Trophoblast cell (in vitro differentiated cells and primary cell): ENCODE measurements at regions not wholly inside any gene's neighbourhood (a gene's known extent, or its start where the extent isn't known, plus 50 kb on each side); places are given as distances from the start of the nearest gene placed in this dataset.

Experiments
- DNase-seq, 2 donors: peaks; one replicate each; pipeline ENCODE4 v3.0.0-alpha.2; 2016
- H2AFZ ChIP-seq: 2 replicates; pipeline ENCODE4 v1.6.1; 2013; ENCODE audit warnings: low read length, moderate library complexity, mild to moderate bottlenecking; ENCODE audit not compliant: insufficient read depth, poor library complexity
- H2AK5ac ChIP-seq: 2 replicates; pipeline ENCODE4 v1.6.1; 2013; ENCODE audit warnings: mild to moderate bottlenecking, low read length
- H2BK120ac ChIP-seq: 2 replicates; pipeline ENCODE4 v1.6.1; 2013; ENCODE audit warnings: low read length, mild to moderate bottlenecking, moderate library complexity; ENCODE audit not compliant: insufficient read depth, poor library complexity
- H2BK12ac ChIP-seq: 2 replicates; pipeline ENCODE4 v1.6.1; 2013; ENCODE audit warnings: mild to moderate bottlenecking, low read length, moderate library complexity
- H2BK5ac ChIP-seq: 2 replicates; pipeline ENCODE4 v1.6.1; 2013; ENCODE audit warnings: low read length, low read depth, moderate library complexity, mild to moderate bottlenecking; ENCODE audit not compliant: poor library complexity
- H3K14ac ChIP-seq: 2 replicates; pipeline ENCODE4 v1.6.1; 2013; ENCODE audit warnings: mild to moderate bottlenecking, low read length
- H3K18ac ChIP-seq: 2 replicates; pipeline ENCODE4 v1.6.1; 2013; ENCODE audit warnings: mild to moderate bottlenecking, low read length
- H3K23ac ChIP-seq: 2 replicates; pipeline ENCODE4 v1.6.1; 2013; ENCODE audit warnings: low read length
- H3K27ac ChIP-seq: 2 replicates; pipeline ENCODE4 v1.5.1; 2013; ENCODE audit warnings: low read depth, mild to moderate bottlenecking, inconsistent platforms, low read length, moderate library complexity
- H3K27me3 ChIP-seq: 2 replicates; pipeline ENCODE4 v1.6.1; 2013; ENCODE audit warnings: inconsistent platforms, mild to moderate bottlenecking, low read length, moderate library complexity; ENCODE audit not compliant: insufficient read depth
- H3K36me3 ChIP-seq, 2 experiments: 1 replicate in 1 of 2; 2 replicates in 1 of 2; pipeline ENCODE4 v1.6.1; 2013; ENCODE audit warnings: low read length in 2 of 2, mild to moderate bottlenecking in 2 of 2, moderate library complexity in 1 of 2; ENCODE audit not compliant: insufficient read depth in 2 of 2, control insufficient read depth in 1 of 2
- H3K4ac ChIP-seq: 2 replicates; pipeline ENCODE4 v1.6.1; 2013; ENCODE audit warnings: low read depth, mild to moderate bottlenecking, low read length, moderate library complexity
- H3K4me1 ChIP-seq, 2 experiments: 1 replicate in 1 of 2; 2 replicates in 1 of 2; pipeline ENCODE4 v1.6.1; 2013; ENCODE audit warnings: low read length in 2 of 2, mild to moderate bottlenecking in 2 of 2, moderate library complexity in 1 of 2; ENCODE audit not compliant: insufficient read depth in 2 of 2, control insufficient read depth in 1 of 2
- H3K4me2 ChIP-seq: 2 replicates; pipeline ENCODE4 v1.6.1; 2013; ENCODE audit warnings: inconsistent platforms, mild to moderate bottlenecking, low read length, moderate library complexity
- H3K4me3 ChIP-seq: 2 replicates; pipeline ENCODE4 v1.5.1; 2013; ENCODE audit warnings: mild to moderate bottlenecking, low read depth, low read length, inconsistent platforms
- H3K79me1 ChIP-seq: one replicate; pipeline ENCODE4 v1.6.1; 2013; ENCODE audit warnings: low read length
- H3K79me2 ChIP-seq: 2 replicates; pipeline ENCODE4 v1.6.1; 2013; ENCODE audit warnings: low read length, mild to moderate bottlenecking; ENCODE audit not compliant: control insufficient read depth, insufficient read depth, poor library complexity
- H3K9ac ChIP-seq: 2 replicates; pipeline ENCODE4 v1.6.1; 2013; ENCODE audit warnings: mild to moderate bottlenecking, low read length
- H3K9me3 ChIP-seq: 2 replicates; pipeline ENCODE4 v1.6.1; 2013; ENCODE audit warnings: low read depth, mild to moderate bottlenecking, control low read depth, inconsistent platforms, low read length; ENCODE audit not compliant: insufficient read depth
- H4K12ac ChIP-seq: 2 replicates; pipeline ENCODE4 v1.6.1; 2013; ENCODE audit warnings: low read depth, mild to moderate bottlenecking, low read length, moderate library complexity
- H4K8ac ChIP-seq: 2 replicates; pipeline ENCODE4 v1.6.1; 2013; ENCODE audit warnings: low read depth, mild to moderate bottlenecking, low read length, moderate library complexity
- H4K91ac ChIP-seq: one replicate; pipeline ENCODE4 v1.6.1; 2013; ENCODE audit warnings: low read depth, mild to moderate bottlenecking, low read length, moderate library complexity
- WGBS: extraction: QIAGEN DNeasy Blood & Tissue Kit; methylation state at CpG from one replicate; pipeline ENCODE4 v1.1.7; 2013; ENCODE audit warnings: missing lambda C conversion rate; ENCODE audit not compliant: insufficient read length, insufficient coverage; ENCODE audit errors: extremely low coverage; 5-methylcytosine and 5-hydroxymethylcytosine counted together

GRCh38 chr17:6914711-6915110 lies 81.1 kb upstream of the ALOX12 start:
- Histone ChIP-seq H3K18ac (no peak overlapping the region), H3K4me3 (no peak overlapping the region), H3K9me3 (peaks cover 5% of the 10 kb centered on the region), H3K9ac (no peak overlapping the region), H4K91ac (no peak overlapping the region), H3K4me2 (no peak overlapping the region), H2BK12ac (no peak overlapping the region), H3K14ac (no peak overlapping the region), H2BK5ac (no peak overlapping the region), H3K4me1 (no peaks in the 10 kb centered on the region), H3K27me3 (no peaks in the 10 kb centered on the region), H2AK5ac (no peak overlapping the region), H2BK120ac (no peak overlapping the region), H3K79me1 (no peaks in the 10 kb centered on the region), H3K27ac (no peak overlapping the region), H3K79me2 (no peaks in the 10 kb centered on the region), H4K8ac (no peak overlapping the region), H3K23ac (no peak overlapping the region), H2AFZ (no peak overlapping the region), H4K12ac (no peak overlapping the region), H3K36me3 (no peaks in the 10 kb centered on the region), H3K4ac (no peak overlapping the region)
- no CpG with 5 or more reads among the region's 6 CpGs for WGBS
- no peak for DNase-seq

- Histone ChIP-seq H3K4me2 (no peak overlapping the region), H4K91ac (no peak overlapping the region), H3K79me1 (no peaks in the 10 kb centered on the region), H3K4ac (no peak overlapping the region), H2BK12ac (no peak overlapping the region), H3K9me3 (peaks cover 5% of the 10 kb centered on the region), H3K14ac (no peak overlapping the region), H2BK120ac (no peak overlapping the region), H3K27me3 (no peaks in the 10 kb centered on the region), H3K79me2 (no peaks in the 10 kb centered on the region), H3K18ac (no peak overlapping the region), H2AK5ac (no peak overlapping the region), H3K36me3 (no peaks in the 10 kb centered on the region), H3K4me1 (no peaks in the 10 kb centered on the region), H2BK5ac (no peak overlapping the region), H4K8ac (no peak overlapping the region), H3K4me3 (no peak overlapping the region), H2AFZ (no peak overlapping the region), H3K9ac (no peak overlapping the region), H3K27ac (no peak overlapping the region), H3K23ac (no peak overlapping the region), H4K12ac (no peak overlapping the region)
- WGBS = no CpG with 5 or more reads among the region's 4 CpGs
- no peak for DNase-seq
Observed at GRCh38 chr17:6915620-6916019, 80.2 kb upstream of the ALOX12 start.

GRCh38 chr17:6919158-6919557 lies 76.7 kb upstream of the ALOX12 start:
- no peaks in the 10 kb centered on the region for H3K36me3 ChIP-seq
- H2BK120ac ChIP-seq = no peak overlapping the region
- H2BK12ac ChIP-seq = no peak overlapping the region
- no peak overlapping the region for H3K27ac ChIP-seq
- H3K4me1 ChIP-seq = no peaks in the 10 kb centered on the region
- no peaks in the 10 kb centered on the region for H3K79me1 ChIP-seq
- no peak for DNase-seq
- no peak overlapping the region for H2AK5ac ChIP-seq
- peaks cover 5% of the 10 kb centered on the region for H3K9me3 ChIP-seq
- H3K4ac ChIP-seq = no peak overlapping the region
- no peak overlapping the region for H4K8ac ChIP-seq
- no peak overlapping the region for H2BK5ac ChIP-seq
- H2AFZ ChIP-seq = no peak overlapping the region
- no peaks in the 10 kb centered on the region for H3K27me3 ChIP-seq
- no peak overlapping the region for H3K18ac ChIP-seq
- WGBS = no CpG with 5 or more reads among the region's 6 CpGs
- H3K4me3 ChIP-seq = no peak overlapping the region
- H3K9ac ChIP-seq = peak overlapping the region; percentile 41
- no peak overlapping the region for H3K23ac ChIP-seq
- no peaks in the 10 kb centered on the region for H3K79me2 ChIP-seq
- H3K14ac ChIP-seq = no peak overlapping the region
- H4K91ac ChIP-seq = no peak overlapping the region
- H4K12ac ChIP-seq = no peak overlapping the region
- no peak overlapping the region for H3K4me2 ChIP-seq

- Histone ChIP-seq H4K91ac (no peak overlapping the region), H3K79me2 (no peaks in the 10 kb centered on the region), H3K9ac (no peak overlapping the region), H4K12ac (no peak overlapping the region), H3K18ac (no peak overlapping the region), H2AFZ (no peak overlapping the region), H2BK120ac (no peak overlapping the region), H3K9me3 (no peaks in the 10 kb centered on the region), H2BK12ac (no peak overlapping the region), H4K8ac (no peak overlapping the region), H3K79me1 (no peaks in the 10 kb centered on the region), H3K4me2 (no peak overlapping the region), H3K4me3 (no peak overlapping the region), H3K36me3 (no peaks in the 10 kb centered on the region), H3K14ac (no peak overlapping the region), H3K27me3 (no peaks in the 10 kb centered on the region), H2BK5ac (no peak overlapping the region), H3K27ac (no peak overlapping the region), H2AK5ac (no peak overlapping the region), H3K4me1 (no peaks in the 10 kb centered on the region), H3K23ac (no peak overlapping the region), H3K4ac (no peak overlapping the region)
- no peak for DNase-seq
- no CpG with 5 or more reads among the region's 8 CpGs for WGBS
Observed at GRCh38 chr17:6923385-6923784, 72.5 kb upstream of the ALOX12 start.
